RWPE2 (cell line): ENCODE measurements at regions not wholly inside any gene's neighbourhood (a gene's known extent, or its start where the extent isn't known, plus 50 kb on each side); places are given as distances from the start of the nearest gene placed in this dataset.

Source experiments
- ATAC-seq: fragments of 200-7000 bp; cut with Tn5 transposase; 3 replicates; pipeline ENCODE4 v1.9.1; 2021; ENCODE audit warnings: low read depth
- DNase-seq: peaks from one replicate; pipeline ENCODE4 v3.0.0-alpha.2; 2020; ENCODE audit warnings: low spot score
- H3K27ac ChIP-seq: fragments of 450-650 bp; 2 replicates; pipeline ENCODE4 v1.5.1; 2017; ENCODE audit warnings: mild to moderate bottlenecking; ENCODE audit not compliant: poor library complexity, severe bottlenecking
- H3K27me3 ChIP-seq: fragments of 250-450 bp; sonication (Bioruptor Pico); 2 replicates; pipeline ENCODE4 v1.5.1; 2021; ENCODE audit warnings: mild to moderate bottlenecking, moderate library complexity; ENCODE audit not compliant: insufficient read depth, poor library complexity, severe bottlenecking
- H3K36me3 ChIP-seq: fragments of 250-450 bp; sonication (Bioruptor Pico); 2 replicates; pipeline ENCODE4 v1.5.1; 2020; ENCODE audit warnings: low read depth, mild to moderate bottlenecking, moderate library complexity
- H3K4me1 ChIP-seq: fragments of 250-450 bp; sonication (Bioruptor Pico); 2 replicates; pipeline ENCODE4 v1.5.1; 2021; ENCODE audit warnings: mild to moderate bottlenecking, moderate library complexity; ENCODE audit not compliant: insufficient read depth, poor library complexity, severe bottlenecking
- H3K4me3 ChIP-seq: fragments of 250-450 bp; sonication (Bioruptor Pico); 2 replicates; pipeline ENCODE4 v1.5.1; 2021; ENCODE audit warnings: mild to moderate bottlenecking, moderate library complexity; ENCODE audit not compliant: severe bottlenecking
- H3K9me3 ChIP-seq: fragments of 250-450 bp; sonication (Bioruptor Pico); 2 replicates; pipeline ENCODE4 v1.5.1; 2021; ENCODE audit warnings: mild to moderate bottlenecking, moderate library complexity; ENCODE audit not compliant: severe bottlenecking
- CTCF ChIP-seq: fragments of 450-650 bp; IDR thresholded peaks from one replicate; pipeline ENCODE4 v1.5.1; 2017; ENCODE audit warnings: mild to moderate bottlenecking, moderate library complexity; ENCODE audit not compliant: poor library complexity, severe bottlenecking

- no peak for TF ChIP-seq CTCF
- no peak for DNase-seq
- H3K27ac ChIP-seq: no peak overlapping the region
- H3K9me3 ChIP-seq: no peaks in the 10 kb centered on the region
- peaks cover 7% of the 10 kb centered on the region for H3K27me3 ChIP-seq
- H3K36me3 ChIP-seq: no peaks in the 10 kb centered on the region
- H3K4me3 ChIP-seq: no peak overlapping the region
- ATAC-seq: no peak
- H3K4me1 ChIP-seq: no peaks in the 10 kb centered on the region
Measured at GRCh38 chr21:19402870-19403269, 999.3 kb upstream of the TMPRSS15 start.

GRCh38 chr21:19405326-19405725, 1001.7 kb upstream of the TMPRSS15 start:
- DNase-seq: no peak
- ATAC-seq: no peak
- no peaks in the 10 kb centered on the region for H3K9me3 ChIP-seq
- H3K27ac ChIP-seq: no peak overlapping the region
- H3K4me3 ChIP-seq: no peak overlapping the region
- H3K36me3 ChIP-seq: no peaks in the 10 kb centered on the region
- H3K27me3 ChIP-seq: no peaks in the 10 kb centered on the region
- no peak for TF ChIP-seq CTCF
- H3K4me1 ChIP-seq: no peaks in the 10 kb centered on the region

GRCh38 chr21:19420565-19420964, 1017.0 kb upstream of the TMPRSS15 start:
- Histone ChIP-seq H3K4me1 (no peaks in the 10 kb centered on the region), H3K4me3 (no peak overlapping the region), H3K27ac (no peak overlapping the region), H3K9me3 (no peaks in the 10 kb centered on the region), H3K27me3 (no peaks in the 10 kb centered on the region), H3K36me3 (no peaks in the 10 kb centered on the region)
- ATAC-seq (no peak), DNase-seq (no peak)
- no peak for TF ChIP-seq CTCF

- no peaks in the 10 kb centered on the region for H3K36me3 ChIP-seq
- ATAC-seq (no peak), DNase-seq (no peak)
- H3K4me1 ChIP-seq: no peaks in the 10 kb centered on the region
- H3K9me3 ChIP-seq: no peaks in the 10 kb centered on the region
- H3K27ac ChIP-seq: no peak overlapping the region
- TF ChIP-seq CTCF: no peak
- H3K4me3 ChIP-seq: no peak overlapping the region
- no peaks in the 10 kb centered on the region for H3K27me3 ChIP-seq
Measured at GRCh38 chr21:19433623-19434022, 1030.0 kb upstream of the TMPRSS15 start.

GRCh38 chr21:19440792-19441655, 1037.4 kb upstream of the TMPRSS15 start:
- TF ChIP-seq CTCF: no peak
- H3K4me3 ChIP-seq: no peak overlapping the region
- peaks cover 11% of the 10 kb centered on the region for H3K27me3 ChIP-seq
- no peaks in the 10 kb centered on the region for H3K9me3 ChIP-seq
- DNase-seq (no peak), ATAC-seq (no peak)
- no peak overlapping the region for H3K27ac ChIP-seq
- H3K4me1 ChIP-seq: no peaks in the 10 kb centered on the region
- no peaks in the 10 kb centered on the region for H3K36me3 ChIP-seq
